ENCODE measurements at regions not wholly inside any gene's neighbourhood (a gene's known extent, or its start where the extent isn't known, plus 50 kb on each side); places are given as distances from the start of the nearest gene placed in this dataset.

GRCh38 chr12:46526233-46526632 is 153.7 kb upstream of the SLC38A2 start:
- Histone ChIP-seq H3K9me3 (ENCODE audit: control insufficient read depth, insufficient read depth, low read depth, low read length) (no peaks in the 10 kb centered on the region), H3K4me1 (ENCODE audit: control insufficient read depth, extremely low read depth, insufficient read depth, low read length) (peaks cover 26% of the 10 kb centered on the region), H3K27me3 (ENCODE audit: control insufficient read depth, insufficient read depth, low read length) (no peaks in the 10 kb centered on the region), H2AFZ (ENCODE audit: low read length) (no peak overlapping the region), H4K20me1 (ENCODE audit: control insufficient read depth, extremely low read depth, insufficient read depth, low read length) (no peaks in the 10 kb centered on the region), H3K36me3 (ENCODE audit: control insufficient read depth, insufficient read depth, low read length) (no peaks in the 10 kb centered on the region), H3K27ac (ENCODE audit: insufficient read depth, low read length) (no peak overlapping the region), H3K79me2 (ENCODE audit: control insufficient read depth, insufficient read depth, low read length) (peaks cover 9% of the 10 kb centered on the region), H3K4me3 (replicated peaks in 1 of 4; ENCODE audit: control extremely low read depth in 1 of 4, insufficient read depth in 1 of 4, low read depth in 3 of 4, low read length in 4 of 4) (no peak overlapping the region), H3K9ac (ENCODE audit: insufficient read depth, low read length) (no peak overlapping the region), H3K4me2 (ENCODE audit: extremely low read depth, insufficient read depth, low read length) (no peak overlapping the region)
- TF ChIP-seq CTCF (conservative IDR thresholded peaks at IDR 0.05 in 1 of 2, IDR thresholded peaks at IDR 0.05 in 1 of 2; ENCODE audit: low read depth in 1 of 2, low read length in 2 of 2) (no peak), EZH2 (IDR thresholded peaks at IDR 0.05; ENCODE audit: low read length, missing control alignments) (no peak)
- DNase-seq (ENCODE audit: low read depth in 2 of 2): no peak

GRCh38 chr12:46524778-46525177 is 152.2 kb upstream of the SLC38A2 start:
- Histone ChIP-seq H3K9me3 (ENCODE audit: control insufficient read depth, insufficient read depth, low read depth, low read length) (no peaks in the 10 kb centered on the region), H2AFZ (ENCODE audit: low read length) (no peak overlapping the region), H3K79me2 (ENCODE audit: control insufficient read depth, insufficient read depth, low read length) (peaks cover 14% of the 10 kb centered on the region), H3K4me1 (ENCODE audit: control insufficient read depth, extremely low read depth, insufficient read depth, low read length) (peaks cover 28% of the 10 kb centered on the region), H3K27ac (ENCODE audit: insufficient read depth, low read length) (peak overlapping the region; percentile 94), H3K4me3 (replicated peaks in 1 of 4; ENCODE audit: control extremely low read depth in 1 of 4, insufficient read depth in 1 of 4, low read depth in 3 of 4, low read length in 4 of 4) (peak overlapping the region in 1 of 4 experiments; percentile 57), H3K36me3 (ENCODE audit: control insufficient read depth, insufficient read depth, low read length) (no peaks in the 10 kb centered on the region), H4K20me1 (ENCODE audit: control insufficient read depth, extremely low read depth, insufficient read depth, low read length) (no peaks in the 10 kb centered on the region), H3K9ac (ENCODE audit: insufficient read depth, low read length) (no peak overlapping the region), H3K27me3 (ENCODE audit: control insufficient read depth, insufficient read depth, low read length) (no peaks in the 10 kb centered on the region), H3K4me2 (ENCODE audit: extremely low read depth, insufficient read depth, low read length) (peak overlapping the region; percentile 26)
- DNase-seq (ENCODE audit: low read depth in 2 of 2): peak; percentile 78 to 95
- no peak for TF ChIP-seq EZH2 (IDR thresholded peaks at IDR 0.05; ENCODE audit: low read length, missing control alignments)
- no peak for TF ChIP-seq CTCF (conservative IDR thresholded peaks at IDR 0.05 in 1 of 2, IDR thresholded peaks at IDR 0.05 in 1 of 2; ENCODE audit: low read depth in 1 of 2, low read length in 2 of 2)

- Histone ChIP-seq H3K4me1 (ENCODE audit: control insufficient read depth, extremely low read depth, insufficient read depth, low read length) (peaks cover 28% of the 10 kb centered on the region), H3K4me2 (ENCODE audit: extremely low read depth, insufficient read depth, low read length) (peak overlapping the region; percentile 73), H3K79me2 (ENCODE audit: control insufficient read depth, insufficient read depth, low read length) (peaks cover 14% of the 10 kb centered on the region), H3K36me3 (ENCODE audit: control insufficient read depth, insufficient read depth, low read length) (no peaks in the 10 kb centered on the region), H3K27me3 (ENCODE audit: control insufficient read depth, insufficient read depth, low read length) (no peaks in the 10 kb centered on the region), H2AFZ (ENCODE audit: low read length) (no peak overlapping the region), H3K9me3 (ENCODE audit: control insufficient read depth, insufficient read depth, low read depth, low read length) (no peaks in the 10 kb centered on the region), H3K27ac (ENCODE audit: insufficient read depth, low read length) (peak overlapping the region; percentile 94), H4K20me1 (ENCODE audit: control insufficient read depth, extremely low read depth, insufficient read depth, low read length) (no peaks in the 10 kb centered on the region), H3K4me3 (replicated peaks in 1 of 4; ENCODE audit: control extremely low read depth in 1 of 4, insufficient read depth in 1 of 4, low read depth in 3 of 4, low read length in 4 of 4) (peak overlapping the region; percentile 42 to 57 (median 47)), H3K9ac (ENCODE audit: insufficient read depth, low read length) (peak overlapping the region; percentile 48)
- peak; percentile 85 to 99 for DNase-seq (ENCODE audit: low read depth in 2 of 2)
- TF ChIP-seq EZH2 (IDR thresholded peaks at IDR 0.05; ENCODE audit: low read length, missing control alignments) (no peak), CTCF (conservative IDR thresholded peaks at IDR 0.05 in 1 of 2, IDR thresholded peaks at IDR 0.05 in 1 of 2; ENCODE audit: low read depth in 1 of 2, low read length in 2 of 2) (no peak)
These were observed 151.5 kb upstream of the SLC38A2 start for GRCh38 chr12:46523863-46524770.
